ENCODE measurements at regions not wholly inside any gene's neighbourhood (a gene's known extent, or its start where the extent isn't known, plus 50 kb on each side); places are given as distances from the start of the nearest gene placed in this dataset.
A peak's percentile ranks its signal among the peaks of the same experiment; 100 is the strongest.
"Not testable (repeated sequence)": the region's sequence is repeated elsewhere in the genome, so short reads cannot be mapped to it uniquely, and the experiment has no call there.

GRCh38 chr9:103242025-103242424 is 246.9 kb downstream of the CYLC2 start:
- DNase-seq (ENCODE audit: low read depth) = no peak

GRCh38 chr9:103242486-103242885 is 247.4 kb downstream of the CYLC2 start:
- DNase-seq (ENCODE audit: low read depth) = no peak

- DNase-seq (ENCODE audit: low read depth) = no peak
Measured at GRCh38 chr9:103243553-103243952, 248.4 kb downstream of the CYLC2 start.

- no peak for DNase-seq (ENCODE audit: low read depth)
Measured at GRCh38 chr9:103245369-103245768, 250.2 kb downstream of the CYLC2 start.

GRCh38 chr9:103261951-103262350 is 266.8 kb downstream of the CYLC2 start:
- no peak for DNase-seq (ENCODE audit: low read depth)

- DNase-seq (ENCODE audit: low read depth) = no peak
Measured at GRCh38 chr9:103266064-103266463, 270.9 kb downstream of the CYLC2 start.

GRCh38 chr9:103277240-103277639 is 282.1 kb downstream of the CYLC2 start:
- no peak for DNase-seq (ENCODE audit: low read depth)

- no peak for DNase-seq (ENCODE audit: low read depth)
Measured at GRCh38 chr9:103281126-103281525, 286.0 kb downstream of the CYLC2 start.

GRCh38 chr9:103287361-103287760 is 292.2 kb downstream of the CYLC2 start:
- DNase-seq (ENCODE audit: low read depth) = no peak

GRCh38 chr9:103296189-103296588 is 301.1 kb downstream of the CYLC2 start:
- no peak for DNase-seq (ENCODE audit: low read depth)

- DNase-seq (ENCODE audit: low read depth) = no peak
Measured at GRCh38 chr9:103301051-103301450, 305.9 kb downstream of the CYLC2 start.

- DNase-seq (ENCODE audit: low read depth) = no peak
Measured at GRCh38 chr9:103304797-103305196, 309.7 kb downstream of the CYLC2 start.

- no peak for DNase-seq (ENCODE audit: low read depth)
Measured at GRCh38 chr9:103319979-103320378, 324.8 kb downstream of the CYLC2 start.

GRCh38 chr9:103323699-103324098 is 328.6 kb downstream of the CYLC2 start:
- no peak for DNase-seq (ENCODE audit: low read depth)

- no peak for DNase-seq (ENCODE audit: low read depth)
Measured at GRCh38 chr9:103335461-103335860, 340.3 kb downstream of the CYLC2 start.

- no peak for DNase-seq (ENCODE audit: low read depth)
Measured at GRCh38 chr9:103355000-103355399, 359.9 kb downstream of the CYLC2 start.

- DNase-seq (ENCODE audit: low read depth) = not testable (repeated sequence)
Measured at GRCh38 chr9:103357980-103358379, 362.8 kb downstream of the CYLC2 start.

GRCh38 chr9:103361906-103362305 is 366.8 kb downstream of the CYLC2 start:
- DNase-seq (ENCODE audit: low read depth) = no peak

GRCh38 chr9:103362986-103363385 is 367.9 kb downstream of the CYLC2 start:
- no peak for DNase-seq (ENCODE audit: low read depth)

GRCh38 chr9:103364753-103365152 is 369.6 kb downstream of the CYLC2 start:
- DNase-seq (ENCODE audit: low read depth) = no peak

- DNase-seq (ENCODE audit: low read depth) = no peak
Measured at GRCh38 chr9:103371152-103371551, 376.0 kb downstream of the CYLC2 start.

GRCh38 chr9:103372828-103373227 is 377.7 kb downstream of the CYLC2 start:
- DNase-seq (ENCODE audit: low read depth) = no peak

GRCh38 chr9:103377667-103378066 is 382.5 kb downstream of the CYLC2 start:
- no peak for DNase-seq (ENCODE audit: low read depth)

GRCh38 chr9:103397868-103398600 is 402.9 kb downstream of the CYLC2 start:
- DNase-seq (ENCODE audit: low read depth) = peak; percentile 4

Measured in activated T-cell treated with anti-CD3 and anti-CD28 coated beads for 24 hours (primary cell).